ENCODE measurements at regions not wholly inside any gene's neighbourhood (a gene's known extent, or its start where the extent isn't known, plus 50 kb on each side); places are given as distances from the start of the nearest gene placed in this dataset.

GRCh38 chr2:198975779-198976178, 482.0 kb downstream of the SATB2 start:
- no peak overlapping the region for H3K27ac Mint-ChIP-seq (ENCODE audit: unreplicated experiment)
- Histone ChIP-seq H3K4me3 (ENCODE audit: insufficient read depth, low read depth, low read length) (no peak overlapping the region), H4K20me1 (ENCODE audit: insufficient read depth, low read length) (no peaks in the 10 kb centered on the region), H3K9me3 (ENCODE audit: insufficient read depth, low read depth, low read length) (no peaks in the 10 kb centered on the region), H3K27ac (ENCODE audit: low read depth, low read length) (no peak overlapping the region), H3K27me3 (ENCODE audit: insufficient read depth, low read length) (no peaks in the 10 kb centered on the region), H3K79me2 (ENCODE audit: insufficient read depth, low read length) (no peaks in the 10 kb centered on the region), H3K9ac (ENCODE audit: low read length) (no peak overlapping the region), H2AFZ (ENCODE audit: low read depth, low read length) (no peak overlapping the region), H3K36me3 (ENCODE audit: insufficient read depth, low read length) (no peaks in the 10 kb centered on the region), H3K4me1 (ENCODE audit: insufficient read depth, low read length) (no peaks in the 10 kb centered on the region), H3K4me2 (ENCODE audit: low read length) (no peak overlapping the region)
- no peak for FAIRE-seq
- H3K4me3 Mint-ChIP-seq (ENCODE audit: unreplicated experiment), result no peak overlapping the region
- H3K27me3 Mint-ChIP-seq (ENCODE audit: low read depth, unreplicated experiment), result no peaks in the 10 kb centered on the region
- no peaks in the 10 kb centered on the region for H3K36me3 Mint-ChIP-seq (ENCODE audit: low read depth, unreplicated experiment)
- TF ChIP-seq CTCF (IDR thresholded peaks at IDR 0.05; ENCODE audit: insufficient read depth, low read depth, low read length), result no peak
- TF ChIP-seq EZH2 (IDR thresholded peaks at IDR 0.05; ENCODE audit: insufficient read depth, low read length), result no peak
- no peaks in the 10 kb centered on the region for H3K4me1 Mint-ChIP-seq (ENCODE audit: low read depth, unreplicated experiment)
- peaks cover 15% of the 10 kb centered on the region for H3K9me3 Mint-ChIP-seq (ENCODE audit: unreplicated experiment)
- no peak for DNase-seq (ENCODE audit: low read depth)

- H3K36me3 ChIP-seq (ENCODE audit: insufficient read depth, low read length), result no peaks in the 10 kb centered on the region
- H3K9ac ChIP-seq (ENCODE audit: low read length), result no peak overlapping the region
- DNase-seq (ENCODE audit: low read depth) (no peak), FAIRE-seq (no peak)
- no peak overlapping the region for H3K27ac ChIP-seq (ENCODE audit: low read depth, low read length)
- TF ChIP-seq CTCF (IDR thresholded peaks at IDR 0.05; ENCODE audit: insufficient read depth, low read depth, low read length) (no peak), EZH2 (IDR thresholded peaks at IDR 0.05; ENCODE audit: insufficient read depth, low read length) (no peak)
- peaks cover 15% of the 10 kb centered on the region for H3K9me3 Mint-ChIP-seq (ENCODE audit: unreplicated experiment)
- no peak overlapping the region for H3K4me2 ChIP-seq (ENCODE audit: low read length)
- H3K4me3 Mint-ChIP-seq (ENCODE audit: unreplicated experiment), result no peak overlapping the region
- H3K79me2 ChIP-seq (ENCODE audit: insufficient read depth, low read length), result no peaks in the 10 kb centered on the region
- H2AFZ ChIP-seq (ENCODE audit: low read depth, low read length), result no peak overlapping the region
- no peak overlapping the region for H3K27ac Mint-ChIP-seq (ENCODE audit: unreplicated experiment)
- H3K27me3 ChIP-seq (ENCODE audit: insufficient read depth, low read length), result no peaks in the 10 kb centered on the region
- H3K9me3 ChIP-seq (ENCODE audit: insufficient read depth, low read depth, low read length), result no peaks in the 10 kb centered on the region
- no peaks in the 10 kb centered on the region for H3K4me1 Mint-ChIP-seq (ENCODE audit: low read depth, unreplicated experiment)
- H3K36me3 Mint-ChIP-seq (ENCODE audit: low read depth, unreplicated experiment), result no peaks in the 10 kb centered on the region
- no peak overlapping the region for H3K4me3 ChIP-seq (ENCODE audit: insufficient read depth, low read depth, low read length)
- H3K27me3 Mint-ChIP-seq (ENCODE audit: low read depth, unreplicated experiment), result no peaks in the 10 kb centered on the region
- no peaks in the 10 kb centered on the region for H3K4me1 ChIP-seq (ENCODE audit: insufficient read depth, low read length)
- H4K20me1 ChIP-seq (ENCODE audit: insufficient read depth, low read length), result no peaks in the 10 kb centered on the region
These were observed 484.0 kb downstream of the SATB2 start for GRCh38 chr2:198973785-198974184.

- FAIRE-seq (no peak), DNase-seq (ENCODE audit: low read depth) (no peak)
- H3K9me3 ChIP-seq (ENCODE audit: insufficient read depth, low read depth, low read length), result no peaks in the 10 kb centered on the region
- no peaks in the 10 kb centered on the region for H3K4me1 ChIP-seq (ENCODE audit: insufficient read depth, low read length)
- H3K4me3 ChIP-seq (ENCODE audit: insufficient read depth, low read depth, low read length), result no peak overlapping the region
- no peaks in the 10 kb centered on the region for H3K79me2 ChIP-seq (ENCODE audit: insufficient read depth, low read length)
- H2AFZ ChIP-seq (ENCODE audit: low read depth, low read length), result no peak overlapping the region
- H4K20me1 ChIP-seq (ENCODE audit: insufficient read depth, low read length), result no peaks in the 10 kb centered on the region
- TF ChIP-seq CTCF (IDR thresholded peaks at IDR 0.05; ENCODE audit: insufficient read depth, low read depth, low read length) (no peak), EZH2 (IDR thresholded peaks at IDR 0.05; ENCODE audit: insufficient read depth, low read length) (no peak)
- no peak overlapping the region for H3K4me2 ChIP-seq (ENCODE audit: low read length)
- H3K9me3 Mint-ChIP-seq (ENCODE audit: unreplicated experiment), result peaks cover 15% of the 10 kb centered on the region
- no peak overlapping the region for H3K27ac Mint-ChIP-seq (ENCODE audit: unreplicated experiment)
- no peak overlapping the region for H3K4me3 Mint-ChIP-seq (ENCODE audit: unreplicated experiment)
- H3K36me3 ChIP-seq (ENCODE audit: insufficient read depth, low read length), result no peaks in the 10 kb centered on the region
- no peaks in the 10 kb centered on the region for H3K36me3 Mint-ChIP-seq (ENCODE audit: low read depth, unreplicated experiment)
- H3K27me3 ChIP-seq (ENCODE audit: insufficient read depth, low read length), result no peaks in the 10 kb centered on the region
- no peak overlapping the region for H3K9ac ChIP-seq (ENCODE audit: low read length)
- no peaks in the 10 kb centered on the region for H3K27me3 Mint-ChIP-seq (ENCODE audit: low read depth, unreplicated experiment)
- H3K4me1 Mint-ChIP-seq (ENCODE audit: low read depth, unreplicated experiment), result no peaks in the 10 kb centered on the region
- H3K27ac ChIP-seq (ENCODE audit: low read depth, low read length), result no peak overlapping the region
These were observed 484.6 kb downstream of the SATB2 start for GRCh38 chr2:198973181-198973580.
